Upper lobe of left lung (tissue), 6 donors: ENCODE measurements at regions not wholly inside any gene's neighbourhood (a gene's known extent, or its start where the extent isn't known, plus 50 kb on each side); places are given as distances from the start of the nearest gene placed in this dataset.
A peak's percentile ranks its signal among the peaks of the same experiment; 100 is the strongest.

Experiments
- ATAC-seq, 2 donors: fragments of 200-7000 bp; cut with Tn5 transposase; one replicate each; pipeline ENCODE4 v1.9.1; 2022; ENCODE audit warnings: mild to moderate bottlenecking in 2 of 2, moderate library complexity in 2 of 2; ENCODE audit not compliant: low FRiP score in 2 of 2
- DNase-seq, 2 donors: peaks; one replicate each; pipeline ENCODE4 v3.0.0-alpha.2; 2019 to 2020
- H3K27ac ChIP-seq, 4 donors: fragments of 200-600 bp; sonication (generic); one replicate each; pipeline ENCODE4 v1.5.1; 2016 to 2019
- H3K27me3 ChIP-seq, 4 donors: fragments of 200-600 bp; sonication (generic); one replicate each; pipeline ENCODE4 v1.5.1; 2017 to 2019
- H3K36me3 ChIP-seq, 4 donors: fragments of 200-600 bp; sonication (generic); one replicate each; pipeline ENCODE4 v1.5.1; 2016 to 2019
- H3K4me1 ChIP-seq, 4 donors: fragments of 200-600 bp; sonication (generic); one replicate each; pipeline ENCODE4 v1.5.1; 2018 to 2019
- H3K4me3 ChIP-seq, 4 donors: fragments of 200-600 bp; sonication (generic); one replicate each; pipeline ENCODE4 v1.5.1; 2017 to 2019; ENCODE audit warnings: mild to moderate bottlenecking in 2 of 4, moderate library complexity in 1 of 4
- H3K9me3 ChIP-seq, 4 donors: fragments of 200-600 bp; sonication (generic); one replicate each; pipeline ENCODE4 v1.5.1; 2018 to 2019
- CTCF ChIP-seq, 6 experiments: fragments of 450-650 bp in 4 of 6; fragments of 200-600 bp in 2 of 6; sonication (generic) in 2 of 6; IDR thresholded peaks; one replicate each; pipeline ENCODE4 v1.5.1; 2016 to 2019; ENCODE audit warnings: antibody characterized with exemption in 6 of 6
- EP300 ChIP-seq, 4 donors: sonication (generic); formaldehyde crosslinking; IDR thresholded peaks; one replicate each; pipeline ENCODE4 v1.5.1; 2017; ENCODE audit warnings: antibody characterized with exemption in 4 of 4, control low read depth in 2 of 4
- POLR2A ChIP-seq, 4 donors: fragments of 450-650 bp; IDR thresholded peaks; one replicate each; pipeline ENCODE4 v1.5.1; 2016 to 2017; ENCODE audit warnings: antibody characterized with exemption in 4 of 4, mild to moderate bottlenecking in 2 of 4
- POLR2AphosphoS5 ChIP-seq, 2 donors: sonication (generic); formaldehyde crosslinking; IDR thresholded peaks; one replicate each; pipeline ENCODE4 v1.5.1; 2017; ENCODE audit warnings: antibody characterized with exemption in 2 of 2
- WGBS, 2 donors: methylation state at CpG; one replicate each; pipeline ENCODE4 v1.1.5; 2017 to 2018; 5-methylcytosine and 5-hydroxymethylcytosine counted together
- donor health status: DM: no; HTN: no; CAD: no; lungs with moderate emphysema.
- donor health status: DM: no; HTN: yes; CAD: no; lungs with severe emphysema.

GRCh38 chr16:17984810-17985209 lies 351.7 kb downstream of the NPIPA8 start:
- Histone ChIP-seq H3K9me3 (no peaks in the 10 kb centered on the region), H3K27ac (no peak overlapping the region), H3K4me1 (no peaks in the 10 kb centered on the region), H3K36me3 (no peaks in the 10 kb centered on the region), H3K4me3 (no peak overlapping the region), H3K27me3 (no peaks in the 10 kb centered on the region)
- ATAC-seq (no peak), DNase-seq (no peak)
- WGBS, 2 donors = 77 to 86% methylated on average over 8 of the region's 8 CpGs
- TF ChIP-seq CTCF (IDR thresholded peaks at IDR 0.05) = no peak
- TF ChIP-seq EP300 (IDR thresholded peaks at IDR 0.05) = no peak
- TF ChIP-seq POLR2A (IDR thresholded peaks at IDR 0.05) = no peak
- no peak for TF ChIP-seq POLR2AphosphoS5 (IDR thresholded peaks at IDR 0.05)

GRCh38 chr16:17983847-17984639 lies 352.5 kb downstream of the NPIPA8 start:
- H3K4me3 ChIP-seq = no peak overlapping the region
- H3K4me1 ChIP-seq = no peaks in the 10 kb centered on the region
- no peak for TF ChIP-seq CTCF (IDR thresholded peaks at IDR 0.05)
- TF ChIP-seq POLR2AphosphoS5 (IDR thresholded peaks at IDR 0.05) = no peak
- no peak for TF ChIP-seq POLR2A (IDR thresholded peaks at IDR 0.05)
- no peak for TF ChIP-seq EP300 (IDR thresholded peaks at IDR 0.05)
- 77 to 80% methylated on average over 10 of the region's 10 CpGs for WGBS, 2 donors
- no peaks in the 10 kb centered on the region for H3K36me3 ChIP-seq
- DNase-seq = no peak
- H3K27me3 ChIP-seq = no peaks in the 10 kb centered on the region
- ATAC-seq = no peak
- no peak overlapping the region for H3K27ac ChIP-seq
- no peaks in the 10 kb centered on the region for H3K9me3 ChIP-seq

GRCh38 chr16:17983114-17983513 lies 353.4 kb downstream of the NPIPA8 start:
- Histone ChIP-seq H3K27me3 (no peaks in the 10 kb centered on the region), H3K4me3 (no peak overlapping the region), H3K4me1 (no peaks in the 10 kb centered on the region), H3K36me3 (no peaks in the 10 kb centered on the region), H3K9me3 (no peaks in the 10 kb centered on the region), H3K27ac (no peak overlapping the region)
- TF ChIP-seq EP300 (IDR thresholded peaks at IDR 0.05) = no peak
- no peak for TF ChIP-seq CTCF (IDR thresholded peaks at IDR 0.05)
- TF ChIP-seq POLR2AphosphoS5 (IDR thresholded peaks at IDR 0.05) = no peak
- no peak for TF ChIP-seq POLR2A (IDR thresholded peaks at IDR 0.05)
- ATAC-seq (peak in 1 of 2 donors; percentile 51), DNase-seq (no peak)
- WGBS, 2 donors = 59 to 63% methylated on average over 2 of the region's 2 CpGs

- TF ChIP-seq POLR2AphosphoS5 (IDR thresholded peaks at IDR 0.05) (no peak), POLR2A (IDR thresholded peaks at IDR 0.05) (no peak), CTCF (IDR thresholded peaks at IDR 0.05) (no peak), EP300 (IDR thresholded peaks at IDR 0.05) (no peak)
- Histone ChIP-seq H3K27ac (no peak overlapping the region), H3K36me3 (no peaks in the 10 kb centered on the region), H3K4me3 (no peak overlapping the region), H3K27me3 (no peaks in the 10 kb centered on the region), H3K4me1 (peaks cover 0 to under 1% (median 0%) of the 10 kb centered on the region in 4 donors), H3K9me3 (no peaks in the 10 kb centered on the region)
- 86 to 91% methylated on average over 6 of the region's 6 CpGs for WGBS, 2 donors
- DNase-seq (no peak), ATAC-seq (no peak)
These were observed 359.3 kb downstream of the NPIPA8 start for GRCh38 chr16:17977260-17977659.
